IMR-90 (cell line): ENCODE measurements at regions not wholly inside any gene's neighbourhood (a gene's known extent, or its start where the extent isn't known, plus 50 kb on each side); places are given as distances from the start of the nearest gene placed in this dataset.

Experiments
- ATAC-seq: fragments of 200-7000 bp; cut with Tn5 transposase; 2 replicates; pipeline ENCODE4 v1.9.1; 2020; ENCODE audit warnings: low read depth, mild to moderate bottlenecking, moderate library complexity
- BruUV-seq: library from RNA; stranded (reverse); fragments of 400-500 nt; replicated peaks from 2 replicates; lab custom pipeline; 2021; lab: Mats Ljungman, UMichigan
- CTCF ChIA-PET: fragments of 300-600 bp; formaldehyde crosslinking; extraction: SDS; loops from one replicate; lab custom pipeline; 2021; ENCODE audit warnings: antibody characterized with exemption; lab: Yijun Ruan, JAX
- POLR2A ChIA-PET: fragments of 300-600 bp; sonication (Branson Sonifier 250); formaldehyde crosslinking; loops from one replicate; lab custom pipeline; 2022; ENCODE audit warnings: antibody characterized with exemption; ENCODE audit not compliant: unreplicated experiment; lab: Charles Lee
- DNase-seq: peaks from one replicate; pipeline ENCODE4 v3.0.0; 2013
- H2AFZ ChIP-seq: replicated peaks from 2 replicates; pipeline ENCODE3; 2013; ENCODE audit warnings: low read length, mild to moderate bottlenecking; ENCODE audit not compliant: poor library complexity
- H2AK5ac ChIP-seq: 2 replicates; pipeline ENCODE4 v1.6.1; 2013; ENCODE audit warnings: low read depth, low read length, inconsistent platforms
- H2AK9ac ChIP-seq: replicated peaks from 2 replicates; pipeline ENCODE3; 2013; ENCODE audit warnings: mild to moderate bottlenecking, low read depth, low read length, moderate library complexity; ENCODE audit not compliant: poor library complexity
- H2BK120ac ChIP-seq: 2 replicates; pipeline ENCODE4 v1.6.1; 2013; ENCODE audit warnings: low read depth, low read length, inconsistent platforms
- H2BK15ac ChIP-seq: 3 replicates; pipeline ENCODE4 v1.6.1; 2013; ENCODE audit warnings: low read depth, low read length, inconsistent platforms
- H2BK20ac ChIP-seq: 2 replicates; pipeline ENCODE4 v1.6.1; 2013; ENCODE audit warnings: low read depth, mild to moderate bottlenecking, inconsistent platforms, low read length, moderate library complexity
- H2BK5ac ChIP-seq: 2 replicates; pipeline ENCODE4 v1.6.1; 2013; ENCODE audit warnings: mild to moderate bottlenecking, low read depth, low read length, inconsistent platforms; ENCODE audit not compliant: poor library complexity, severe bottlenecking
- H3K14ac ChIP-seq: replicated peaks from 2 replicates; pipeline ENCODE4 v1.6.1; 2013; ENCODE audit warnings: low read depth, low read length, inconsistent platforms
- H3K18ac ChIP-seq: 2 replicates; pipeline ENCODE4 v1.6.1; 2013; ENCODE audit warnings: low read depth, low read length, control low read depth
- H3K23ac ChIP-seq: 2 replicates; pipeline ENCODE4 v1.6.1; 2013; ENCODE audit warnings: low read depth, low read length, inconsistent platforms
- H3K27ac ChIP-seq: 2 replicates; pipeline ENCODE4 v1.5.1; 2013; ENCODE audit warnings: mild to moderate bottlenecking, control low read depth, low read length; ENCODE audit not compliant: insufficient read depth
- H3K27me3 ChIP-seq: 2 replicates; pipeline ENCODE4 v1.6.1; 2013; ENCODE audit warnings: low read length; ENCODE audit not compliant: control insufficient read depth, insufficient read depth
- H3K36me3 ChIP-seq: 2 replicates; pipeline ENCODE4 v1.6.1; 2013; ENCODE audit warnings: low read length, mixed read lengths; ENCODE audit not compliant: control insufficient read depth, insufficient read depth
- H3K4ac ChIP-seq: 2 replicates; pipeline ENCODE4 v1.6.1; 2013; ENCODE audit warnings: low read depth, low read length, inconsistent platforms
- H3K4me1 ChIP-seq: 2 replicates; pipeline ENCODE4 v1.6.1; 2013; ENCODE audit warnings: low read length, mixed read lengths; ENCODE audit not compliant: control insufficient read depth, insufficient read depth
- H3K4me2 ChIP-seq: 2 replicates; pipeline ENCODE4 v1.6.1; 2013; ENCODE audit warnings: low read depth, mild to moderate bottlenecking, control low read depth, low read length, moderate library complexity
- H3K4me3 ChIP-seq: 2 replicates; pipeline ENCODE4 v1.5.1; 2013; ENCODE audit warnings: low read depth, mild to moderate bottlenecking, control low read depth, low read length, moderate library complexity; ENCODE audit not compliant: insufficient read depth
- H3K56ac ChIP-seq: 2 replicates; pipeline ENCODE4 v1.6.1; 2013; ENCODE audit warnings: low read length, inconsistent platforms; ENCODE audit not compliant: insufficient read depth; ENCODE audit errors: extremely low read depth
- H3K79me1 ChIP-seq, 2 experiments: 2 replicates each; pipeline ENCODE4 v1.6.1; 2013; ENCODE audit warnings: low read length in 2 of 2, inconsistent platforms in 1 of 2, low read depth in 1 of 2
- H3K9ac ChIP-seq: 2 replicates; pipeline ENCODE4 v1.6.1; 2013; ENCODE audit warnings: low read depth, low read length, control low read depth
- H3K9me1 ChIP-seq: 2 replicates; pipeline ENCODE4 v1.6.1; 2013; ENCODE audit warnings: low read length, inconsistent platforms; ENCODE audit not compliant: insufficient read depth
- H3K9me3 ChIP-seq: 2 replicates; pipeline ENCODE4 v1.6.1; 2013; ENCODE audit warnings: low read length; ENCODE audit not compliant: control insufficient read depth, insufficient read depth
- H4K20me1 ChIP-seq: 2 replicates; pipeline ENCODE4 v1.6.1; 2013; ENCODE audit warnings: low read length, inconsistent platforms; ENCODE audit not compliant: insufficient read depth
- H4K5ac ChIP-seq: 2 replicates; pipeline ENCODE4 v1.6.1; 2013; ENCODE audit warnings: mild to moderate bottlenecking, low read depth, low read length, control low read depth
- H4K8ac ChIP-seq, 2 experiments: 2 replicates each; pipeline ENCODE4 v1.6.1; 2013; ENCODE audit warnings: low read depth in 2 of 2, low read length in 2 of 2, control low read depth in 1 of 2, inconsistent platforms in 1 of 2
- H4K91ac ChIP-seq: 2 replicates; pipeline ENCODE4 v1.6.1; 2013; ENCODE audit warnings: low read depth, low read length, inconsistent platforms; ENCODE audit not compliant: insufficient read depth
- BHLHE40 ChIP-seq: fragments of 150-350 bp; IDR thresholded peaks from 2 replicates; pipeline ENCODE4 v1.6.1; 2016; ENCODE audit warnings: mild to moderate bottlenecking, low read depth, low read length
- CEBPB ChIP-seq: IDR thresholded peaks from 2 replicates; pipeline ENCODE4 v1.6.1; 2012; ENCODE audit warnings: low read depth, low read length, improper control_type of control experiment
- CHD1 ChIP-seq: IDR thresholded peaks from 2 replicates; pipeline ENCODE4 v1.6.1; 2012; ENCODE audit warnings: low read depth, low read length, improper control_type of control experiment
- ELK1 ChIP-seq: fragments of 150-350 bp; IDR thresholded peaks from 2 replicates; pipeline ENCODE4 v1.6.1; 2016; ENCODE audit warnings: low read depth, mild to moderate bottlenecking, low read length, moderate library complexity, borderline replicate concordance
- FOS ChIP-seq: fragments of 150-350 bp; IDR thresholded peaks from 2 replicates; pipeline ENCODE4 v1.6.1; 2016; ENCODE audit warnings: low read depth, low read length
- MAFK ChIP-seq: IDR thresholded peaks from 2 replicates; pipeline ENCODE4 v1.6.1; 2012; ENCODE audit warnings: low read depth, low read length, improper control_type of control experiment
- MAZ ChIP-seq: IDR thresholded peaks from 2 replicates; pipeline ENCODE4 v1.6.1; 2012; ENCODE audit warnings: low read depth, mild to moderate bottlenecking, low read length, improper control_type of control experiment, moderate library complexity, borderline replicate concordance
- MXI1 ChIP-seq: IDR thresholded peaks from 2 replicates; pipeline ENCODE4 v1.6.1; 2012; ENCODE audit warnings: low read depth, mild to moderate bottlenecking, low read length, moderate library complexity, borderline replicate concordance
- POLR2A ChIP-seq: IDR thresholded peaks from 2 replicates; pipeline ENCODE4 v1.6.1; 2012; ENCODE audit warnings: mild to moderate bottlenecking, low read depth, low read length
- RAD21 ChIP-seq: IDR thresholded peaks from 2 replicates; pipeline ENCODE4 v1.6.1; 2012; ENCODE audit warnings: low read length, improper control_type of control experiment
- RCOR1 ChIP-seq: IDR thresholded peaks from 2 replicates; pipeline ENCODE4 v1.6.1; 2012; ENCODE audit warnings: mild to moderate bottlenecking, low read length, improper control_type of control experiment; ENCODE audit not compliant: insufficient replicate concordance
- RFX5 ChIP-seq: IDR thresholded peaks from 2 replicates; pipeline ENCODE4 v1.8.0; 2012; ENCODE audit warnings: low read depth, mild to moderate bottlenecking, low read length, moderate library complexity
- SMC3 ChIP-seq: fragments of 150-350 bp; IDR thresholded peaks from 2 replicates; pipeline ENCODE4 v1.6.1; 2016; ENCODE audit warnings: low read depth, mild to moderate bottlenecking, antibody characterized with exemption, low read length, moderate library complexity
- USF2 ChIP-seq: fragments of 150-350 bp; IDR thresholded peaks from 2 replicates; pipeline ENCODE4 v1.6.1; 2017; ENCODE audit warnings: mild to moderate bottlenecking, antibody characterized with exemption, low read length, low read depth
- WGBS, 2 experiments: methylation state at CpG; one replicate each; pipeline versions ENCODE4 v1.1.5 to v1.1.7; 2013; ENCODE audit warnings: missing lambda C conversion rate in 2 of 2; ENCODE audit not compliant: insufficient read length in 1 of 2; ENCODE audit errors: extremely low coverage in 2 of 2; 5-methylcytosine and 5-hydroxymethylcytosine counted together
- dilution Hi-C: fragments of 300-500 bp; cut with HindIII; formaldehyde crosslinking; loops from one replicate; pipeline ENCODE4 v1.14.3; 2018; ENCODE audit warnings: low sequenced_read_pairs; ENCODE audit not compliant: unreplicated experiment
- in situ Hi-C: fragments of 300-500 bp; cut with MboI; formaldehyde crosslinking; loops from 3 replicates; pipeline ENCODE4 v1.14.3; 2019; ENCODE audit warnings: low sequenced_read_pairs, inconsistent platforms, mixed read lengths
- intact Hi-C: fragments of 100-400 bp; cut with micrococcal nuclease; formaldehyde crosslinking; loops from 2 replicates; pipeline ENCODE4 v1.10.0; 2022
- TF ChIP-seq, protein P1 (sequence below): conservative IDR thresholded peaks from 2 replicates; pipeline ENCODE4 v1.5.1; 2012; ENCODE audit warnings: mild to moderate bottlenecking, low read depth, low read length, improper control_type of control experiment

- WGBS, 2 experiments: no CpG with 5 or more reads among the region's 3 CpGs
- no peak overlapping the region for H3K27ac ChIP-seq
- POLR2A ChIA-PET: no interaction called here
These were observed 64.3 kb downstream of the EDN1 start for GRCh38 chr6:12354499-12354898.

More at GRCh38 chr6:12354499-12354898, 64.3 kb downstream of the EDN1 start:
- Histone ChIP-seq H4K5ac (no peak overlapping the region), H3K4ac (no peak overlapping the region), H2AFZ (no peak overlapping the region), H3K79me1 (no peaks in the 10 kb centered on the region), H3K9me3 (peaks cover 7% of the 10 kb centered on the region), H3K56ac (no peak overlapping the region), H2AK5ac (no peak overlapping the region), H2BK20ac (no peak overlapping the region), H3K23ac (no peak overlapping the region), H2BK120ac (no peak overlapping the region), H2AK9ac (no peak overlapping the region), H3K9ac (no peak overlapping the region), H4K8ac (no peak overlapping the region), H3K4me3 (no peak overlapping the region), H3K18ac (no peak overlapping the region; the same call in 1 of the 2 replicates), H2BK5ac (no peak overlapping the region), H3K27me3 (no peaks in the 10 kb centered on the region), H3K4me1 (no peaks in the 10 kb centered on the region), H3K9me1 (no peaks in the 10 kb centered on the region), H4K20me1 (no peaks in the 10 kb centered on the region), H3K14ac (no peak overlapping the region), H3K36me3 (no peaks in the 10 kb centered on the region), H3K4me2 (no peak overlapping the region), H4K91ac (no peak overlapping the region), H2BK15ac (no peak overlapping the region)
- BruUV-seq: no TSS peak
- CTCF ChIA-PET: no interaction called here
- dilution Hi-C loops (no loop called here), intact Hi-C loops (no loop called here), in situ Hi-C loops (no loop called here)
- DNase-seq (peak; percentile 47), ATAC-seq (peak; percentile 79)
- TF ChIP-seq ELK1 (no peak), MAZ (no peak), RFX5 (no peak), USF2 (no peak), CEBPB (no peak), CHD1 (no peak), BHLHE40 (no peak), MAFK (no peak), SMC3 (no peak), FOS (no peak), RAD21 (no peak), POLR2A (no peak), RCOR1 (no peak), MXI1 (no peak)
- TF ChIP-seq, protein P1, sequence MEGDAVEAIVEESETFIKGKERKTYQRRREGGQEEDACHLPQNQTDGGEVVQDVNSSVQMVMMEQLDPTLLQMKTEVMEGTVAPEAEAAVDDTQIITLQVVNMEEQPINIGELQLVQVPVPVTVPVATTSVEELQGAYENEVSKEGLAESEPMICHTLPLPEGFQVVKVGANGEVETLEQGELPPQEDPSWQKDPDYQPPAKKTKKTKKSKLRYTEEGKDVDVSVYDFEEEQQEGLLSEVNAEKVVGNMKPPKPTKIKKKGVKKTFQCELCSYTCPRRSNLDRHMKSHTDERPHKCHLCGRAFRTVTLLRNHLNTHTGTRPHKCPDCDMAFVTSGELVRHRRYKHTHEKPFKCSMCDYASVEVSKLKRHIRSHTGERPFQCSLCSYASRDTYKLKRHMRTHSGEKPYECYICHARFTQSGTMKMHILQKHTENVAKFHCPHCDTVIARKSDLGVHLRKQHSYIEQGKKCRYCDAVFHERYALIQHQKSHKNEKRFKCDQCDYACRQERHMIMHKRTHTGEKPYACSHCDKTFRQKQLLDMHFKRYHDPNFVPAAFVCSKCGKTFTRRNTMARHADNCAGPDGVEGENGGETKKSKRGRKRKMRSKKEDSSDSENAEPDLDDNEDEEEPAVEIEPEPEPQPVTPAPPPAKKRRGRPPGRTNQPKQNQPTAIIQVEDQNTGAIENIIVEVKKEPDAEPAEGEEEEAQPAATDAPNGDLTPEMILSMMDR: no peak
